DND-41 (cell line): ENCODE measurements at regions not wholly inside any gene's neighbourhood (a gene's known extent, or its start where the extent isn't known, plus 50 kb on each side); places are given as distances from the start of the nearest gene placed in this dataset.

Experiments used
- CTCF ChIP-seq: IDR thresholded peaks from 2 replicates; pipeline ENCODE4 v1.5.1; 2012; ENCODE audit warnings: borderline replicate concordance, low read length, moderate library complexity, mild to moderate bottlenecking; ENCODE audit not compliant: poor library complexity, severe bottlenecking; ENCODE audit errors: extremely low read depth
- EZH2 ChIP-seq: IDR thresholded peaks from 3 replicates; pipeline ENCODE4 v1.6.1; 2012; ENCODE audit warnings: borderline replicate concordance, low read depth, mild to moderate bottlenecking, moderate library complexity, low read length, inconsistent platforms; ENCODE audit not compliant: severe bottlenecking

- no peak for TF ChIP-seq CTCF
- no peak for TF ChIP-seq EZH2
Observed at GRCh38 chr2:71948781-71949536, 198.7 kb downstream of the CYP26B1 start.
